GM19324 (cell line): ENCODE measurements at regions not wholly inside any gene's neighbourhood (a gene's known extent, or its start where the extent isn't known, plus 50 kb on each side); places are given as distances from the start of the nearest gene placed in this dataset.

Experiments
- ATAC-seq: cut with Tn5 transposase; IDR thresholded peaks from one replicate; pipeline ENCODE4 v1.9.1; 2021; ENCODE audit warnings: mild to moderate bottlenecking, moderate library complexity; ENCODE audit not compliant: unreplicated experiment, low FRiP score

GRCh38 chr11:57098191-57098590, 83.6 kb upstream of the LRRC55 start:
- no peak for ATAC-seq

GRCh38 chr11:57100638-57101331, 81.0 kb upstream of the LRRC55 start:
- ATAC-seq: no peak

- ATAC-seq: no peak
Measured at GRCh38 chr11:57103899-57104605, 77.7 kb upstream of the LRRC55 start.

GRCh38 chr11:57109331-57109730, 72.4 kb upstream of the LRRC55 start:
- ATAC-seq: no peak

- no peak for ATAC-seq
Measured at GRCh38 chr11:57111619-57112018, 70.1 kb upstream of the LRRC55 start.

- peak; percentile 67 for ATAC-seq
Measured at GRCh38 chr11:57116654-57117053, 65.1 kb upstream of the LRRC55 start.

GRCh38 chr11:57120192-57120965, 61.4 kb upstream of the LRRC55 start:
- ATAC-seq: no peak

GRCh38 chr11:57121996-57122395, 59.8 kb upstream of the LRRC55 start:
- no peak for ATAC-seq

GRCh38 chr11:57123590-57123989, 58.2 kb upstream of the LRRC55 start:
- no peak for ATAC-seq

- ATAC-seq: no peak
Measured at GRCh38 chr11:57124505-57124904, 57.2 kb upstream of the LRRC55 start.

- ATAC-seq: no peak
Measured at GRCh38 chr11:57124917-57125316, 56.8 kb upstream of the LRRC55 start.

GRCh38 chr11:57126766-57127400, 54.9 kb upstream of the LRRC55 start:
- ATAC-seq: no peak

GRCh38 chr11:57131080-57131790, 50.5 kb upstream of the LRRC55 start:
- ATAC-seq: no peak
